ENCODE measurements at regions not wholly inside any gene's neighbourhood (a gene's known extent, or its start where the extent isn't known, plus 50 kb on each side); places are given as distances from the start of the nearest gene placed in this dataset.

DNA sequence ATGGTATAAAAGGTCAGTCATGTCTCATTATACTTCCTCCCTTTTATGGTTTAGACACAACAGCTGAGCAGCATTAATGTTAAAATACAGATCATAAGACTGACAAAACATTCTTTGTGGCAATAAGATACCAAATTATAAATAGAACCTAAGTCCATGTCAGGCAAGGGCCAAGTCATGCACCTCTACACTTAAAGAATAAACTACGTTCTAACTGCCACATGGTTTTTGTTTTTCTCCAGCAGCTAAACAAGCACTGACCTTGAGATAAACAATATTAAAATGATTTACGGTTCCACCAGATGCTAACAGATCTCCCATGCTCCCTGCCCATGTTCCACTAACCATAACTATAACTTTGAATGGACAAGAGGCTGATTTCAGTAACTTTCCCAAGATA is 368.6 kb upstream of the TFPI start:
- WGBS, 2 experiments (ENCODE audit: extremely low coverage in 1 of 2, insufficient coverage in 1 of 2, insufficient read length in 1 of 2, insufficient replicate concordance in 2 of 2, low coverage in 1 of 2, low lambda C conversion rate in 2 of 2, missing lambda C conversion rate in 1 of 2) = 97% methylated on average over 2 of the region's 2 CpGs; no CpG with 5 or more reads in 1 of the 2 experiments
- FAIRE-seq = no peak
- TF ChIP-seq, protein P1, sequence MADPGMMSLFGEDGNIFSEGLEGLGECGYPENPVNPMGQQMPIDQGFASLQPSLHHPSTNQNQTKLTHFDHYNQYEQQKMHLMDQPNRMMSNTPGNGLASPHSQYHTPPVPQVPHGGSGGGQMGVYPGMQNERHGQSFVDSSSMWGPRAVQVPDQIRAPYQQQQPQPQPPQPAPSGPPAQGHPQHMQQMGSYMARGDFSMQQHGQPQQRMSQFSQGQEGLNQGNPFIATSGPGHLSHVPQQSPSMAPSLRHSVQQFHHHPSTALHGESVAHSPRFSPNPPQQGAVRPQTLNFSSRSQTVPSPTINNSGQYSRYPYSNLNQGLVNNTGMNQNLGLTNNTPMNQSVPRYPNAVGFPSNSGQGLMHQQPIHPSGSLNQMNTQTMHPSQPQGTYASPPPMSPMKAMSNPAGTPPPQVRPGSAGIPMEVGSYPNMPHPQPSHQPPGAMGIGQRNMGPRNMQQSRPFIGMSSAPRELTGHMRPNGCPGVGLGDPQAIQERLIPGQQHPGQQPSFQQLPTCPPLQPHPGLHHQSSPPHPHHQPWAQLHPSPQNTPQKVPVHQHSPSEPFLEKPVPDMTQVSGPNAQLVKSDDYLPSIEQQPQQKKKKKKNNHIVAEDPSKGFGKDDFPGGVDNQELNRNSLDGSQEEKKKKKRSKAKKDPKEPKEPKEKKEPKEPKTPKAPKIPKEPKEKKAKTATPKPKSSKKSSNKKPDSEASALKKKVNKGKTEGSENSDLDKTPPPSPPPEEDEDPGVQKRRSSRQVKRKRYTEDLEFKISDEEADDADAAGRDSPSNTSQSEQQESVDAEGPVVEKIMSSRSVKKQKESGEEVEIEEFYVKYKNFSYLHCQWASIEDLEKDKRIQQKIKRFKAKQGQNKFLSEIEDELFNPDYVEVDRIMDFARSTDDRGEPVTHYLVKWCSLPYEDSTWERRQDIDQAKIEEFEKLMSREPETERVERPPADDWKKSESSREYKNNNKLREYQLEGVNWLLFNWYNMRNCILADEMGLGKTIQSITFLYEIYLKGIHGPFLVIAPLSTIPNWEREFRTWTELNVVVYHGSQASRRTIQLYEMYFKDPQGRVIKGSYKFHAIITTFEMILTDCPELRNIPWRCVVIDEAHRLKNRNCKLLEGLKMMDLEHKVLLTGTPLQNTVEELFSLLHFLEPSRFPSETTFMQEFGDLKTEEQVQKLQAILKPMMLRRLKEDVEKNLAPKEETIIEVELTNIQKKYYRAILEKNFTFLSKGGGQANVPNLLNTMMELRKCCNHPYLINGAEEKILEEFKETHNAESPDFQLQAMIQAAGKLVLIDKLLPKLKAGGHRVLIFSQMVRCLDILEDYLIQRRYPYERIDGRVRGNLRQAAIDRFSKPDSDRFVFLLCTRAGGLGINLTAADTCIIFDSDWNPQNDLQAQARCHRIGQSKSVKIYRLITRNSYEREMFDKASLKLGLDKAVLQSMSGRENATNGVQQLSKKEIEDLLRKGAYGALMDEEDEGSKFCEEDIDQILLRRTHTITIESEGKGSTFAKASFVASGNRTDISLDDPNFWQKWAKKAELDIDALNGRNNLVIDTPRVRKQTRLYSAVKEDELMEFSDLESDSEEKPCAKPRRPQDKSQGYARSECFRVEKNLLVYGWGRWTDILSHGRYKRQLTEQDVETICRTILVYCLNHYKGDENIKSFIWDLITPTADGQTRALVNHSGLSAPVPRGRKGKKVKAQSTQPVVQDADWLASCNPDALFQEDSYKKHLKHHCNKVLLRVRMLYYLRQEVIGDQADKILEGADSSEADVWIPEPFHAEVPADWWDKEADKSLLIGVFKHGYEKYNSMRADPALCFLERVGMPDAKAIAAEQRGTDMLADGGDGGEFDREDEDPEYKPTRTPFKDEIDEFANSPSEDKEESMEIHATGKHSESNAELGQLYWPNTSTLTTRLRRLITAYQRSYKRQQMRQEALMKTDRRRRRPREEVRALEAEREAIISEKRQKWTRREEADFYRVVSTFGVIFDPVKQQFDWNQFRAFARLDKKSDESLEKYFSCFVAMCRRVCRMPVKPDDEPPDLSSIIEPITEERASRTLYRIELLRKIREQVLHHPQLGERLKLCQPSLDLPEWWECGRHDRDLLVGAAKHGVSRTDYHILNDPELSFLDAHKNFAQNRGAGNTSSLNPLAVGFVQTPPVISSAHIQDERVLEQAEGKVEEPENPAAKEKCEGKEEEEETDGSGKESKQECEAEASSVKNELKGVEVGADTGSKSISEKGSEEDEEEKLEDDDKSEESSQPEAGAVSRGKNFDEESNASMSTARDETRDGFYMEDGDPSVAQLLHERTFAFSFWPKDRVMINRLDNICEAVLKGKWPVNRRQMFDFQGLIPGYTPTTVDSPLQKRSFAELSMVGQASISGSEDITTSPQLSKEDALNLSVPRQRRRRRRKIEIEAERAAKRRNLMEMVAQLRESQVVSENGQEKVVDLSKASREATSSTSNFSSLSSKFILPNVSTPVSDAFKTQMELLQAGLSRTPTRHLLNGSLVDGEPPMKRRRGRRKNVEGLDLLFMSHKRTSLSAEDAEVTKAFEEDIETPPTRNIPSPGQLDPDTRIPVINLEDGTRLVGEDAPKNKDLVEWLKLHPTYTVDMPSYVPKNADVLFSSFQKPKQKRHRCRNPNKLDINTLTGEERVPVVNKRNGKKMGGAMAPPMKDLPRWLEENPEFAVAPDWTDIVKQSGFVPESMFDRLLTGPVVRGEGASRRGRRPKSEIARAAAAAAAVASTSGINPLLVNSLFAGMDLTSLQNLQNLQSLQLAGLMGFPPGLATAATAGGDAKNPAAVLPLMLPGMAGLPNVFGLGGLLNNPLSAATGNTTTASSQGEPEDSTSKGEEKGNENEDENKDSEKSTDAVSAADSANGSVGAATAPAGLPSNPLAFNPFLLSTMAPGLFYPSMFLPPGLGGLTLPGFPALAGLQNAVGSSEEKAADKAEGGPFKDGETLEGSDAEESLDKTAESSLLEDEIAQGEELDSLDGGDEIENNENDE (IDR thresholded peaks at IDR 0.05; ENCODE audit: insufficient replicate concordance, low read length) = no peak

More for the DNA sequence above, 368.6 kb upstream of the TFPI start:
- H4K8ac ChIP-seq (ENCODE audit: extremely low read depth, insufficient read depth, low read length) = no peak overlapping the region
- H3K23ac ChIP-seq (ENCODE audit: insufficient read length) = no peak overlapping the region
- no peak overlapping the region for H3K14ac ChIP-seq (ENCODE audit: insufficient read length)
- no peak overlapping the region for H3K27ac ChIP-seq (ENCODE audit: low read depth, low read length)
- no peaks in the 10 kb centered on the region for H3K27me3 ChIP-seq (replicated peaks in 1 of 4; ENCODE audit: control insufficient read depth in 3 of 4, extremely low read depth in 1 of 4, insufficient read depth in 3 of 4, low read length in 3 of 4)
- H4K5ac ChIP-seq (ENCODE audit: insufficient read length, low read depth, low read length) = no peak overlapping the region
- no peak overlapping the region for H4K91ac ChIP-seq (replicated peaks; ENCODE audit: insufficient read length, low read length)
- no peak overlapping the region for H2BK12ac ChIP-seq (ENCODE audit: low read depth, low read length)
- no peak overlapping the region for H2BK20ac ChIP-seq (ENCODE audit: low read length)
- no peak for DNase-seq (ENCODE audit: low read depth in 1 of 2, low spot score in 2 of 2)
- no peaks in the 10 kb centered on the region for H3K23me2 ChIP-seq (ENCODE audit: low read depth, low read length)
- no peaks in the 10 kb centered on the region for H3K4me1 ChIP-seq (replicated peaks in 1 of 4; ENCODE audit: control insufficient read depth in 3 of 4, insufficient read depth in 4 of 4, low read length in 3 of 4)
- H3K4ac ChIP-seq (replicated peaks; ENCODE audit: insufficient read length, low read depth, low read length) = no peak overlapping the region
- H2BK5ac ChIP-seq (ENCODE audit: low read depth, low read length) = no peak overlapping the region
- H2BK120ac ChIP-seq (replicated peaks; ENCODE audit: low read depth, low read length) = no peak overlapping the region
- H2AK5ac ChIP-seq (ENCODE audit: low read depth, low read length) = no peak overlapping the region
- no peak overlapping the region for H3K56ac ChIP-seq (replicated peaks; ENCODE audit: insufficient read length, low read depth, low read length)
- H3K79me1 ChIP-seq (ENCODE audit: low read depth, low read length) = no peaks in the 10 kb centered on the region
- H2BK15ac ChIP-seq (ENCODE audit: low read length) = no peak overlapping the region
- POLR2A ChIA-PET (ENCODE audit: partially characterized antibody) = no interaction called here
- H3K36me3 ChIP-seq (ENCODE audit: control insufficient read depth in 2 of 4, insufficient read depth in 4 of 4, low read length in 3 of 4) = no peaks in the 10 kb centered on the region
- no peak overlapping the region for H3K4me3 ChIP-seq (ENCODE audit: extremely low read depth in 1 of 4, insufficient read depth in 2 of 4, low read depth in 3 of 4, low read length in 4 of 4)
- no peaks in the 10 kb centered on the region for H4K20me1 ChIP-seq (replicated peaks in 1 of 2; ENCODE audit: control insufficient read depth in 1 of 2, insufficient read depth in 2 of 2, low read length in 2 of 2)
- H3K4me2 ChIP-seq (ENCODE audit: insufficient read depth in 1 of 2, low read depth in 2 of 2, low read length in 2 of 2) = no peak overlapping the region
- no peak overlapping the region for H3K9ac ChIP-seq (replicated peaks in 1 of 4; ENCODE audit: extremely low read depth in 1 of 4, low read depth in 3 of 4, low read length in 3 of 4)
- no peak overlapping the region for H3K18ac ChIP-seq (ENCODE audit: extremely low read depth, low read length)
- no peaks in the 10 kb centered on the region for H3K9me3 ChIP-seq (ENCODE audit: insufficient read depth in 2 of 2, low read depth in 1 of 2, low read length in 1 of 2)
- CTCF ChIA-PET (ENCODE audit: partially characterized antibody) = no interaction called here
- no peaks in the 10 kb centered on the region for H3K79me2 ChIP-seq (ENCODE audit: control insufficient read depth in 1 of 2, insufficient read depth in 2 of 2, low read length in 2 of 2)
- no peak overlapping the region for H2AFZ ChIP-seq (ENCODE audit: low read length)

All from H1 (cell line).